ENCODE measurements at regions not wholly inside any gene's neighbourhood (a gene's known extent, or its start where the extent isn't known, plus 50 kb on each side); places are given as distances from the start of the nearest gene placed in this dataset.
"Not testable (repeated sequence)": the region's sequence is repeated elsewhere in the genome, so short reads cannot be mapped to it uniquely, and the experiment has no call there.

DNA sequence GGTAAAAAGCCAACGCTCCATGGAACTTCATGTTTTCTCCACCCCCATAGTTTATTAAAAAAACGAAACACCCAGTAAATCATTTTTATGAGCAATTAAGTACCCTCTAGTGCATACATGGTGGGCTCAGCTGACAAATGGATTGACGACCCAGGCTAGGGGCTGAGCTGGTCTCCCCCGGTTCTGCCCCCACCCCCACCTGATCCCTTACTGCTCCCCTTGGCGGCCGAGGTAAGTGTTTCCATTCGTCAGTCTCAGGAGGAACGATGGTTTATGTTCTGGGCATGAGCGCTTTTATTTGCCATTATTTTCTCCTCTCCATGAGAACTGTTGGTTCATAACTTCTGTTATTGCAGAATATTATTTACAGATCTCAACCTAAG, 233.9 kb upstream of the C1orf174 start:
- Mint-ChIP-seq H3K9me3 (ENCODE audit: low read depth) (peaks cover 13% of the 10 kb centered on the region), H3K27me3 (peaks cover 8% of the 10 kb centered on the region), H3K4me1 (no peaks in the 10 kb centered on the region), H3K4me3 (no peak overlapping the region), H3K27ac (no peak overlapping the region), H3K36me3 (ENCODE audit: low read depth) (no peaks in the 10 kb centered on the region)
- CTCF ChIA-PET, result no interaction called here
- ATAC-seq (no peak), DNase-seq (no peak)
- intact Hi-C loops (cut with DNase I, micrococcal nuclease), result no loop called here
- POLR2A ChIA-PET, result no interaction called here

DNA sequence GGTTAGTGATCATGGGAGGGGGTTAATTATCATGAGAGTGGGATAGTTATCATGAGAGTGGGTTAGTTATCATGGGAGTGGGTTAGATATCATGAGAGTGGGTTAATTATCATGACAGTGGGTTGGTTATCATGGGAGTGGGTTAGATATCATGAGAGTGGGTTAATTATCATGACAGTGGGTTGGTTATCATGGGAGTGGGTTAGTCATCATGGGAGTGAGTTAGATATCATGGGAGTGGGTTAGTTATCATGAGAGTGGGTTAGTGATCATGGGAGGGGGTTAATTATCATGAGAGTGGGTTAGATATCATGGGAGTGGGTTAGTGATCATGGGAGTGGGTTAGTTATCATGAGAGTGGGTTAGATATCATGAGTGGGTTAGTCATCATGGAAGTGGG, 235.8 kb upstream of the C1orf174 start:
- Mint-ChIP-seq H3K9me3 (ENCODE audit: low read depth) (peaks cover 13% of the 10 kb centered on the region), H3K27me3 (peaks cover 12% of the 10 kb centered on the region)
- H3K4me3 Mint-ChIP-seq; ATAC-seq; POLR2A ChIA-PET; DNase-seq; intact Hi-C loops (cut with DNase I, micrococcal nuclease); H3K27ac Mint-ChIP-seq; H3K4me1 Mint-ChIP-seq; H3K36me3 Mint-ChIP-seq (ENCODE audit: low read depth); CTCF ChIA-PET: not testable (repeated sequence)

- ATAC-seq (no peak), DNase-seq (no peak)
- H3K4me3 Mint-ChIP-seq, result no peak overlapping the region
- peaks cover 13% of the 10 kb centered on the region for H3K9me3 Mint-ChIP-seq (ENCODE audit: low read depth)
- intact Hi-C loops (cut with DNase I, micrococcal nuclease), result no loop called here
- H3K36me3 Mint-ChIP-seq (ENCODE audit: low read depth), result no peaks in the 10 kb centered on the region
- CTCF ChIA-PET, result no interaction called here
- no peaks in the 10 kb centered on the region for H3K4me1 Mint-ChIP-seq
- H3K27ac Mint-ChIP-seq, result no peak overlapping the region
- POLR2A ChIA-PET, result no interaction called here
- peaks cover 19% of the 10 kb centered on the region for H3K27me3 Mint-ChIP-seq
Observed at GRCh38 chr1:4137621-4138415, 237.7 kb upstream of the C1orf174 start.

- DNase-seq, result no peak
- Mint-ChIP-seq H3K9me3 (ENCODE audit: low read depth) (peaks cover 13% of the 10 kb centered on the region), H3K4me3 (no peak overlapping the region), H3K27ac (no peak overlapping the region), H3K4me1 (no peaks in the 10 kb centered on the region), H3K36me3 (ENCODE audit: low read depth) (no peaks in the 10 kb centered on the region), H3K27me3 (peaks cover 17% of the 10 kb centered on the region)
- intact Hi-C loops (cut with DNase I, micrococcal nuclease), result no loop called here
- ChIA-PET POLR2A (no interaction called here), CTCF (no interaction called here)
- ATAC-seq, result no peak
Observed at GRCh38 chr1:4139646-4140045, 239.6 kb upstream of the C1orf174 start.

DNA sequence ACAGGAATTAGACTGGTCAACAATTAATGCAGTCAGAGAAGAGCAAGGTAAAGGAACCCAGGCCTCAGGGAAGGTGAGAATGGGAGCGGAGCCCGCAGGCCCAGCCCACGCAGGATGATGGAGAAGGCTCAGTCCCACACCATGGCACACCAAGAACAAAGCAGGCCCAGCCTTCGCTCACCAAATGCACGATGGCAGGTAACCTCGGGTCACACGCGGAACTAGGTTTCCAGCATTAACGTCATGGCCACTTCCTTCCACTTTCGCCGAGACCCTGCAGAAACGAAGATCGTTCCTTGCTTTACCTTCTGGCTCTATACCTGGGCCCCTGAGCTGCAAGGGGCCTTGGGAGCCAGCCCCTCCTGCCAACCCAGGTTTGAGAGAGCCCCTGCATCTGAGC, 240.2 kb upstream of the C1orf174 start:
- Mint-ChIP-seq H3K27ac (no peak overlapping the region), H3K4me3 (no peak overlapping the region), H3K36me3 (ENCODE audit: low read depth) (no peaks in the 10 kb centered on the region), H3K9me3 (ENCODE audit: low read depth) (peaks cover 13% of the 10 kb centered on the region), H3K27me3 (peaks cover 17% of the 10 kb centered on the region), H3K4me1 (no peaks in the 10 kb centered on the region)
- no peak for DNase-seq
- intact Hi-C loops (cut with DNase I, micrococcal nuclease), result no loop called here
- ATAC-seq, result no peak
- ChIA-PET POLR2A (no interaction called here), CTCF (no interaction called here)

- Mint-ChIP-seq H3K27me3 (peaks cover 17% of the 10 kb centered on the region), H3K9me3 (ENCODE audit: low read depth) (peaks cover 9% of the 10 kb centered on the region), H3K27ac (no peak overlapping the region), H3K36me3 (ENCODE audit: low read depth) (no peaks in the 10 kb centered on the region), H3K4me3 (no peak overlapping the region), H3K4me1 (no peaks in the 10 kb centered on the region)
- ChIA-PET POLR2A (no interaction called here), CTCF (no interaction called here)
- ATAC-seq (no peak), DNase-seq (no peak)
- intact Hi-C loops (cut with DNase I, micrococcal nuclease), result no loop called here
Observed at GRCh38 chr1:4140821-4141220, 240.7 kb upstream of the C1orf174 start.

GRCh38 chr1:4144349-4144971, 244.4 kb upstream of the C1orf174 start:
- no peaks in the 10 kb centered on the region for H3K36me3 Mint-ChIP-seq (ENCODE audit: low read depth)
- H3K4me3 Mint-ChIP-seq, result no peak overlapping the region
- ChIA-PET POLR2A (no interaction called here), CTCF (no interaction called here)
- DNase-seq (no peak), ATAC-seq (no peak)
- intact Hi-C loops (cut with DNase I, micrococcal nuclease), result no loop called here
- peaks cover 15% of the 10 kb centered on the region for H3K27me3 Mint-ChIP-seq
- no peak overlapping the region for H3K27ac Mint-ChIP-seq
- no peaks in the 10 kb centered on the region for H3K4me1 Mint-ChIP-seq
- H3K9me3 Mint-ChIP-seq (ENCODE audit: low read depth), result no peaks in the 10 kb centered on the region

GRCh38 chr1:4146101-4146500, 246.0 kb upstream of the C1orf174 start:
- no peaks in the 10 kb centered on the region for H3K4me1 Mint-ChIP-seq
- intact Hi-C loops (cut with DNase I, micrococcal nuclease), result no loop called here
- ATAC-seq (no peak), DNase-seq (no peak)
- H3K27ac Mint-ChIP-seq, result no peak overlapping the region
- no peaks in the 10 kb centered on the region for H3K36me3 Mint-ChIP-seq (ENCODE audit: low read depth)
- H3K27me3 Mint-ChIP-seq, result peaks cover 10% of the 10 kb centered on the region
- POLR2A ChIA-PET, result no interaction called here
- no peaks in the 10 kb centered on the region for H3K9me3 Mint-ChIP-seq (ENCODE audit: low read depth)
- no peak overlapping the region for H3K4me3 Mint-ChIP-seq
- CTCF ChIA-PET, result no interaction called here

GRCh38 chr1:4146614-4147013, 246.5 kb upstream of the C1orf174 start:
- H3K27ac Mint-ChIP-seq, result no peak overlapping the region

GRCh38 chr1:4147509-4147908, 247.4 kb upstream of the C1orf174 start:
- ATAC-seq, result no peak
- no peak overlapping the region for H3K27ac Mint-ChIP-seq
- no peaks in the 10 kb centered on the region for H3K9me3 Mint-ChIP-seq (ENCODE audit: low read depth)
- ChIA-PET POLR2A (no interaction called here), CTCF (no interaction called here)
- no peak for DNase-seq
- H3K36me3 Mint-ChIP-seq (ENCODE audit: low read depth), result no peaks in the 10 kb centered on the region
- H3K4me3 Mint-ChIP-seq, result no peak overlapping the region
- intact Hi-C loops (cut with DNase I, micrococcal nuclease), result no loop called here
- H3K27me3 Mint-ChIP-seq, result peaks cover 7% of the 10 kb centered on the region
- H3K4me1 Mint-ChIP-seq, result no peaks in the 10 kb centered on the region

More at GRCh38 chr1:4146614-4147013, 246.5 kb upstream of the C1orf174 start:
- CTCF ChIA-PET, result no interaction called here
- Mint-ChIP-seq H3K4me3 (no peak overlapping the region), H3K27me3 (peaks cover 8% of the 10 kb centered on the region), H3K36me3 (ENCODE audit: low read depth) (no peaks in the 10 kb centered on the region), H3K9me3 (ENCODE audit: low read depth) (no peaks in the 10 kb centered on the region), H3K4me1 (no peaks in the 10 kb centered on the region)
- ATAC-seq (no peak), DNase-seq (no peak)
- intact Hi-C loops (cut with DNase I, micrococcal nuclease), result no loop called here
- POLR2A ChIA-PET, result no interaction called here

DNA sequence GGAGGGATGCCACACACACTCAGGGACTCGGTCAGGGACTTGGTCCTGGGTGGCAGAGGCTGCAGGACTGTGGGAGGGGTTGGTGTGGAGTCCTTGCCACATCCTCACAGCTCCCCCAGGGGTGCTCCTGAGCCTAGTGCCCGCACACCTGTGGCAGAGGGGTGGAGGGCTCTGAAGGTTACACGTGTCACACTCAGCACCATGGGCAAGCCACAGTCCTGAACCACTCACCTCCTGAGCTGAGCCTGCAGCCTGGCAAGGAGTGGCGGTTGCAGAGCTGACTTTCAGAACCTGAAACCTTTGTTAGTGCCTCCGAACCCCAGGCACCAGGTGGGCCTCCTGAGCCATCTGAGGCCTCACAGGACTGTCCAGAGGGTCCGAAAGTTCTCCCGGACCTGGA, 249.2 kb upstream of the C1orf174 start:
- ATAC-seq, result no peak
- CTCF ChIA-PET, result no interaction called here
- POLR2A ChIA-PET, result no interaction called here

DNA sequence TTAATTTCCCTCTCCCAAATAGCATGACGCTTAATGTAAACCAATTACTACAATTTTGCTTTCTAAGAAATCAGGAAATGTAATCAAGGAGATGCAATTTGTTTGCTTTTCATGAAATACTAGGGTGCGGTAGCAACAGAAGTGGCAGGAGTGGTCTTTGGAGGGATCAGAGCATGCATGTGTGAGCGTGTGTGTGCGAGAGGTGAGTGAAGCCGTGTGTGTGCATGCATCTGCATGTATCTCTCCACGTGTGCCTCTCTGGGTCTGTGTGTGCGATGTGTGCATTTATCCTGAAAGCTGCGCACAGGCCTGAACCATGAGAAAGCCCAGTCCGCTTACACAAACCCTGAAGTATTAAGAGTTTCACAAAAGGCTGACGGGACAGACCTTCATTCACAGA, 249.8 kb upstream of the C1orf174 start:
- DNase-seq (no peak), ATAC-seq (no peak)
- Mint-ChIP-seq H3K36me3 (ENCODE audit: low read depth) (no peaks in the 10 kb centered on the region), H3K4me1 (no peaks in the 10 kb centered on the region), H3K4me3 (no peak overlapping the region), H3K9me3 (ENCODE audit: low read depth) (no peaks in the 10 kb centered on the region), H3K27ac (no peak overlapping the region), H3K27me3 (peaks cover 3% of the 10 kb centered on the region)
- intact Hi-C loops (cut with DNase I, micrococcal nuclease), result no loop called here
- POLR2A ChIA-PET, result no interaction called here
- CTCF ChIA-PET, result no interaction called here

More for the DNA sequence above, 249.2 kb upstream of the C1orf174 start:
- no peak for DNase-seq
- no peak overlapping the region for H3K4me3 Mint-ChIP-seq
- intact Hi-C loops (cut with DNase I, micrococcal nuclease), result no loop called here
- no peak overlapping the region for H3K27ac Mint-ChIP-seq
- H3K9me3 Mint-ChIP-seq (ENCODE audit: low read depth), result no peaks in the 10 kb centered on the region
- H3K36me3 Mint-ChIP-seq (ENCODE audit: low read depth), result no peaks in the 10 kb centered on the region
- H3K4me1 Mint-ChIP-seq, result no peaks in the 10 kb centered on the region
- peaks cover 3% of the 10 kb centered on the region for H3K27me3 Mint-ChIP-seq

Data from activated CD4-positive, alpha-beta T cell treated with anti-CD3 and anti-CD28 coated beads for 36 hours (primary cell).